ENCODE measurements at regions not wholly inside any gene's neighbourhood (a gene's known extent, or its start where the extent isn't known, plus 50 kb on each side); places are given as distances from the start of the nearest gene placed in this dataset.

- TF ChIP-seq CTCF (IDR thresholded peaks at IDR 0.05; ENCODE audit: low read depth, low read length) (no peak), MAX (IDR thresholded peaks at IDR 0.05; ENCODE audit: low read depth, low read length) (no peak)
Observed at GRCh38 chr5:101539315-101539714, 636.2 kb upstream of the ST8SIA4 start.
